Epithelial cell of prostate (primary cell): ENCODE measurements at regions not wholly inside any gene's neighbourhood (a gene's known extent, or its start where the extent isn't known, plus 50 kb on each side); places are given as distances from the start of the nearest gene placed in this dataset.

ENCODE experiments used
- DNase-seq: peaks from one replicate; pipeline ENCODE4 v3.0.0-alpha.2; 2011; ENCODE audit warnings: low read depth, low spot score
- H3K27ac ChIP-seq: fragments of 450-650 bp; 2 replicates; pipeline ENCODE4 v1.5.1; 2017; ENCODE audit warnings: mild to moderate bottlenecking

- DNase-seq: no peak
- H3K27ac ChIP-seq: no peak overlapping the region
Measured at GRCh38 chr4:175946472-175947116, 119.0 kb upstream of the WDR17 start.

- no peak overlapping the region for H3K27ac ChIP-seq
- no peak for DNase-seq
Measured at GRCh38 chr4:175947117-175947722, 118.4 kb upstream of the WDR17 start.

- H3K27ac ChIP-seq: no peak overlapping the region
- DNase-seq: peak; percentile 20
Measured at GRCh38 chr4:175951794-175952193, 113.8 kb upstream of the WDR17 start.

GRCh38 chr4:175953116-175953515 is 112.5 kb upstream of the WDR17 start:
- H3K27ac ChIP-seq: no peak overlapping the region
- no peak for DNase-seq

- DNase-seq: no peak
- H3K27ac ChIP-seq: no peak overlapping the region
Measured at GRCh38 chr4:175953960-175954521, 111.6 kb upstream of the WDR17 start.

- H3K27ac ChIP-seq: no peak overlapping the region
- DNase-seq: no peak
Measured at GRCh38 chr4:175954685-175955084, 111.0 kb upstream of the WDR17 start.

- H3K27ac ChIP-seq: no peak overlapping the region
- no peak for DNase-seq
Measured at GRCh38 chr4:175961604-175962003, 104.0 kb upstream of the WDR17 start.

- no peak for DNase-seq
- no peak overlapping the region for H3K27ac ChIP-seq
Measured at GRCh38 chr4:175970072-175970471, 95.6 kb upstream of the WDR17 start.

- no peak for DNase-seq
- H3K27ac ChIP-seq: no peak overlapping the region
Measured at GRCh38 chr4:175970724-175971123, 94.9 kb upstream of the WDR17 start.

GRCh38 chr4:175971388-175972179 is 94.1 kb upstream of the WDR17 start:
- DNase-seq: no peak
- no peak overlapping the region for H3K27ac ChIP-seq

- DNase-seq: no peak
- no peak overlapping the region for H3K27ac ChIP-seq
Measured at GRCh38 chr4:175973027-175973923, 92.4 kb upstream of the WDR17 start.

- no peak for DNase-seq
- no peak overlapping the region for H3K27ac ChIP-seq
Measured at GRCh38 chr4:175983636-175984035, 82.0 kb upstream of the WDR17 start.

GRCh38 chr4:175986668-175987067 is 79.0 kb upstream of the WDR17 start:
- no peak for DNase-seq
- H3K27ac ChIP-seq: no peak overlapping the region

- no peak overlapping the region for H3K27ac ChIP-seq
- DNase-seq: no peak
Measured at GRCh38 chr4:175988511-175988910, 77.1 kb upstream of the WDR17 start.

GRCh38 chr4:175996206-175996605 is 69.4 kb upstream of the WDR17 start:
- H3K27ac ChIP-seq: no peak overlapping the region

GRCh38 chr4:175997291-175997690 is 68.3 kb upstream of the WDR17 start:
- H3K27ac ChIP-seq: no peak overlapping the region
- no peak for DNase-seq

More at GRCh38 chr4:175996206-175996605, 69.4 kb upstream of the WDR17 start:
- no peak for DNase-seq

- DNase-seq: no peak
- no peak overlapping the region for H3K27ac ChIP-seq
Measured at GRCh38 chr4:175998782-175999181, 66.9 kb upstream of the WDR17 start.

GRCh38 chr4:175999944-176000343 is 65.7 kb upstream of the WDR17 start:
- H3K27ac ChIP-seq: no peak overlapping the region
- no peak for DNase-seq

- DNase-seq: no peak
- no peak overlapping the region for H3K27ac ChIP-seq
Measured at GRCh38 chr4:176001151-176002006, 64.3 kb upstream of the WDR17 start.
